K562 (cell line): ENCODE measurements at regions not wholly inside any gene's neighbourhood (a gene's known extent, or its start where the extent isn't known, plus 50 kb on each side); places are given as distances from the start of the nearest gene placed in this dataset.

ENCODE experiments used
- ATAC-seq: fragments of 200-7000 bp; cut with Tn5 transposase; 3 replicates; pipeline ENCODE4 v1.9.1; 2020; ENCODE audit warnings: moderate library complexity
- BruUV-seq: library from RNA; stranded (reverse); fragments of 400-500 nt; replicated peaks from 2 replicates; lab custom pipeline; 2021; lab: Mats Ljungman, UMichigan
- CTCF ChIA-PET: fragments of 300-600 bp; formaldehyde crosslinking; extraction: SDS; loops from one replicate; lab custom pipeline; 2021; ENCODE audit warnings: low intra/inter-chr PET ratio; lab: Yijun Ruan, JAX
- POLR2A ChIA-PET: fragments of 300-600, 350-650 bp; sonication (Branson Sonifier 250); formaldehyde crosslinking; extraction: SDS; loops from one replicate; lab custom pipeline; 2021; ENCODE audit warnings: antibody characterized with exemption, inconsistent platforms; lab: Yijun Ruan, JAX
- DNase-seq, 4 experiments: peaks; one replicate each; pipeline versions ENCODE4 v3.0.0 to v3.0.0-alpha.2; 2011 to 2018; ENCODE audit warnings: low spot score in 3 of 4, mixed read lengths in 3 of 4; ENCODE audit errors: extremely low read depth in 1 of 4
- FAIRE-seq: peaks from 2 replicates; lab custom pipeline; 2011; peaks lifted over from hg19 to GRCh38; lab: Jason Lieb, UNC
- H2AFZ ChIP-seq: 2 replicates; pipeline ENCODE4 v1.6.0; 2011; ENCODE audit warnings: low read depth, low read length, control low read depth, inconsistent platforms
- H3K27ac ChIP-seq: fragments of 200-600 bp; 3 replicates; pipeline ENCODE4 v1.8.0; 2011; ENCODE audit warnings: low read depth, mild to moderate bottlenecking, control low read depth, inconsistent platforms, low read length, moderate library complexity, mixed read lengths; ENCODE audit errors: extremely low read depth
- H3K27me3 ChIP-seq, 2 experiments: fragments of 300-600 bp in 1 of 2; 2 replicates in 1 of 2; 3 replicates in 1 of 2; pipeline versions ENCODE4 v1.6.0 to v1.8.0; 2011; ENCODE audit warnings: inconsistent platforms in 2 of 2, low read length in 2 of 2, mild to moderate bottlenecking in 1 of 2, mixed read lengths in 1 of 2, moderate library complexity in 1 of 2; ENCODE audit not compliant: control insufficient read depth in 2 of 2, insufficient read depth in 2 of 2
- H3K36me3 ChIP-seq: fragments of 300-600 bp; 3 replicates; pipeline ENCODE4 v1.8.0; 2011; ENCODE audit warnings: mild to moderate bottlenecking, low read length, inconsistent platforms; ENCODE audit not compliant: control insufficient read depth, insufficient read depth
- H3K4me1 ChIP-seq, 2 experiments: fragments of 200-600 bp in 1 of 2; replicated peaks in 1 of 2; 2 replicates in 1 of 2; 3 replicates in 1 of 2; pipeline versions ENCODE4 v1.5.1 to v1.8.0; 2011; ENCODE audit warnings: inconsistent platforms in 2 of 2, low read length in 2 of 2, mild to moderate bottlenecking in 1 of 2, mixed read lengths in 1 of 2, moderate library complexity in 1 of 2; ENCODE audit not compliant: control insufficient read depth in 2 of 2, insufficient read depth in 2 of 2
- H3K4me2 ChIP-seq: 2 replicates; pipeline ENCODE4 v1.6.1; 2011; ENCODE audit warnings: low read length, control low read depth, inconsistent platforms, mixed read lengths; ENCODE audit not compliant: insufficient read depth
- H3K4me3 ChIP-seq: fragments of 200-600 bp; sonication (generic), shearing (Covaris generic); 2 replicates; pipeline ENCODE4 v1.5.1; 2016; ENCODE audit warnings: control low read depth, inconsistent platforms
- H3K79me2 ChIP-seq: fragments of 200-600 bp; 3 replicates; pipeline ENCODE4 v1.8.0; 2011; ENCODE audit warnings: low read length, inconsistent platforms; ENCODE audit not compliant: control insufficient read depth, insufficient read depth
- H3K9ac ChIP-seq, 2 experiments: 2 replicates each; pipeline versions ENCODE4 v1.6.0 to v1.6.1; 2011; ENCODE audit warnings: low read depth in 2 of 2, low read length in 2 of 2, control low read depth in 1 of 2, inconsistent platforms in 1 of 2, mild to moderate bottlenecking in 1 of 2, mixed read lengths in 1 of 2; ENCODE audit not compliant: insufficient read depth in 1 of 2
- H3K9me1 ChIP-seq: one replicate; pipeline ENCODE4 v1.6.0; 2011; ENCODE audit warnings: inconsistent platforms, mild to moderate bottlenecking, low read length, moderate library complexity; ENCODE audit not compliant: control insufficient read depth, insufficient read depth
- H3K9me3 ChIP-seq: replicated peaks from 2 replicates; pipeline ENCODE4 v1.5.1; 2011; ENCODE audit warnings: low read depth, low read length, inconsistent platforms; ENCODE audit not compliant: control insufficient read depth, insufficient read depth
- H4K20me1 ChIP-seq: replicated peaks from 2 replicates; pipeline ENCODE4 v1.6.1; 2011; ENCODE audit warnings: low read length, inconsistent platforms, mixed read lengths; ENCODE audit not compliant: control insufficient read depth, insufficient read depth
- CBX3 ChIP-seq, 2 experiments: IDR thresholded peaks; 1 replicate in 1 of 2; 2 replicates in 1 of 2; pipeline ENCODE4 v1.6.1; 2012; ENCODE audit warnings: inconsistent platforms in 2 of 2, low read length in 2 of 2, borderline replicate concordance in 1 of 2, control low read depth in 1 of 2
- ELF2 ChIP-seq: fragments of 250-450 bp; sonication (Bioruptor Pico); IDR thresholded peaks from 2 replicates; pipeline ENCODE4 v1.5.0; 2021; ENCODE audit warnings: mild to moderate bottlenecking
- FOXA3 ChIP-seq, 2 experiments: fragments of 450-650 bp in 1 of 2; sonication (generic) in 1 of 2; formaldehyde crosslinking; IDR thresholded peaks in 1 of 2; conservative IDR thresholded peaks in 1 of 2; 2 replicates each; pipeline versions ENCODE4 v1.4.0 to v1.8.0; 2020 to 2022; ENCODE audit warnings: mild to moderate bottlenecking in 2 of 2, missing genetic modification reagents in 1 of 2
- FOXJ3 ChIP-seq: sonication (generic); formaldehyde crosslinking; IDR thresholded peaks from 2 replicates; pipeline ENCODE4 v1.4.0; 2020; ENCODE audit warnings: mild to moderate bottlenecking, missing genetic modification reagents
- L3MBTL2 ChIP-seq: fragments of 450-650 bp; IDR thresholded peaks from 2 replicates; pipeline ENCODE4 v1.6.1; 2016; ENCODE audit warnings: mild to moderate bottlenecking, moderate library complexity
- MAFK ChIP-seq: IDR thresholded peaks from 2 replicates; pipeline ENCODE4 v1.6.1; 2011; ENCODE audit warnings: low read length, improper control_type of control experiment
- MEF2A ChIP-seq: IDR thresholded peaks from 2 replicates; pipeline ENCODE4 v1.6.1; 2011; ENCODE audit warnings: low read depth, mild to moderate bottlenecking, low read length, moderate library complexity; ENCODE audit not compliant: control insufficient read depth
- NBN ChIP-seq: fragments of 450-650 bp; IDR thresholded peaks from 2 replicates; pipeline ENCODE4 v1.6.1; 2016; ENCODE audit warnings: low read depth, mild to moderate bottlenecking
- NFYB ChIP-seq: IDR thresholded peaks from 2 replicates; pipeline ENCODE4 v1.6.1; 2011; ENCODE audit warnings: mild to moderate bottlenecking, moderate library complexity; ENCODE audit not compliant: insufficient read length; ENCODE audit errors: extremely low read depth
- POLR2G ChIP-seq: fragments of 200-400 bp; formaldehyde crosslinking; IDR thresholded peaks from 2 replicates; pipeline ENCODE4 v1.6.1; 2017; ENCODE audit warnings: low read depth, mild to moderate bottlenecking, antibody characterized with exemption, low read length, moderate library complexity
- STAG1 ChIP-seq: sonication (generic); formaldehyde crosslinking; IDR thresholded peaks from 2 replicates; pipeline ENCODE4 v1.5.0; 2020; ENCODE audit warnings: missing genetic modification reagents, borderline replicate concordance
- ZNF232 ChIP-seq: sonication (generic); formaldehyde crosslinking; IDR thresholded peaks from 2 replicates; pipeline ENCODE4 v1.8.0; 2022; ENCODE audit warnings: mild to moderate bottlenecking, missing genetic modification reagents
- ZNF347 ChIP-seq: fragments of 450-650 bp; formaldehyde crosslinking; IDR thresholded peaks from 2 replicates; pipeline ENCODE4 v1.4.0; 2020; ENCODE audit warnings: low read depth, mild to moderate bottlenecking, moderate library complexity
- ZNF644 ChIP-seq: fragments of 200-800 bp; sonication (Bioruptor generic); IDR thresholded peaks from 2 replicates; pipeline ENCODE4 v1.6.1; 2016; ENCODE audit warnings: low read depth, missing genetic modification characterization, missing compliant biosample characterization
- WGBS: fragments of 100-300 bp; shearing (Covaris generic); methylation state at CpG from one replicate; pipeline ENCODE4 v1.1.6; 2016; ENCODE audit warnings: low coverage, mixed read lengths; ENCODE audit not compliant: insufficient coverage; ENCODE audit errors: missing lambda C conversion rate; 5-methylcytosine and 5-hydroxymethylcytosine counted together
- in situ Hi-C: fragments of 300-500 bp; cut with MboI; formaldehyde crosslinking; loops from 4 replicates; pipeline ENCODE4 v1.15.0; 2018; ENCODE audit warnings: inconsistent platforms, mixed read lengths
- intact Hi-C: fragments of 100-400 bp; cut with micrococcal nuclease; formaldehyde crosslinking; loops from 2 replicates; pipeline ENCODE4 v1.14.2; 2022
- TF ChIP-seq, protein P1 (sequence below): IDR thresholded peaks from 3 replicates; pipeline ENCODE4 v1.6.1; 2011; ENCODE audit warnings: borderline replicate concordance, mild to moderate bottlenecking; ENCODE audit not compliant: insufficient read length, insufficient read depth

DNA sequence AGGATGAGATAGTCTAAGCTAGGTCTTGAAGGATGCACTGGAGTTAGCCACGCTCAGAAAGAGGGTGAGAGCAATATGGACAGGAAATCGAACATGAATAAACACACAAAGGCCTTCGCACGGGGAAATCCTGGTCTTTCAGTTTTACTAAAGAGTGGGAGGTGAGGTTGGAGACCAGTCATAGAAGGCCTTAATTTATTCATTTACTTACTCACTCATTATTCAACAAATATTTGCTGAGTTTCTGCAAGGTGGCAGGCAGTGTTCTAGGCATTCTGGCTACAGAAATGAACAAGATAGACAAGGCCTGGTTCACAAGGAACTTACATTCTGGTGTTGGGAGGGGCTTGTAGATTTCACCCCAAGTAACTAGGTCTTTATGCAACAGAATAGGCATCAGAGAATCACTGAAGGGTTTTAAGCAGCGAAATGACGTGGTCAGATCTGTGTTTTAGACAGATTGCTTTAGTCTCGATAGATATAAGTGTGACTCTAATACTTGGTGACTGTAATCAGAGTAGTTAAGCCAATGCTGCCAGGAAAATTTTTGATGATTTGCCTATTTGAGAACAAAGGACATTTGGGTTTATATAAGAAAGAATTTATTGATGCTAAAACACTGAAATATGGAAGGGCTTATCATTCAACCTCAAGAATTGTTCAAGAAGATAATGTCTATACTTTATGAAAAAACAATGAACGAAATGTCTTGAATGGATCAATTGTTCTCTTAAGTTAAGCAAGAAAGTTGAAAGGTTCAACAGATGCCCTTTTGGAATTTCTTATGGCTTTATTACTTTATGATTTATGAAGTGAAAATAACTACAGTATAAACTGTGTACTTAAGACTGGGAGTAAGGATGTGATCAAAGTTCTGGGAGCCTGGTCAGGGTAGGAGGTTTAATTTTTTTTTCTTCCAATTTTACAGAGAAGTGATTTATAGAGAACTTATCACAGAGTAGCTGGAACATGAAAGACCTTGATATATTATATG lies 184.4 kb upstream of the CASK start:
- Histone ChIP-seq H3K9me3 (no peaks in the 10 kb centered on the region), H3K27me3 (no peaks in the 10 kb centered on the region), H4K20me1 (no peaks in the 10 kb centered on the region), H3K36me3 (no peaks in the 10 kb centered on the region), H3K79me2 (no peaks in the 10 kb centered on the region), H3K4me2 (no peak overlapping the region), H2AFZ (no peak overlapping the region), H3K9ac (no peak overlapping the region), H3K4me1 (no peaks in the 10 kb centered on the region), H3K4me3 (no peak overlapping the region), H3K27ac (no peak overlapping the region), H3K9me1 (no peaks in the 10 kb centered on the region)
- ATAC-seq (no peak), FAIRE-seq (no peak), DNase-seq (no peak)
- intact Hi-C loops (no loop called here), in situ Hi-C loops (no loop called here)
- POLR2A ChIA-PET: no interaction called here
- TF ChIP-seq NBN (no peak), ZNF232 (no peak), CBX3 (IDR thresholded peaks at IDR 0.05; ENCODE audit: borderline replicate concordance in 1 of 2, low read length in 2 of 2) (no peak), ELF2 (CRISPR knock-in tag) (no peak), MEF2A (no peak), ZNF644 (tag) (no peak), POLR2G (no peak), FOXJ3 (no peak), MAFK (no peak), FOXA3 (CRISPR knock-in tag; conservative IDR thresholded peaks at IDR 0.05 in 1 of 2, IDR thresholded peaks at IDR 0.05 in 1 of 2) (no peak), NFYB (no peak), L3MBTL2 (no peak), ZNF347 (CRISPR knock-in tag) (no peak), STAG1 (CRISPR knock-in tag) (no peak)
- TF ChIP-seq, protein P1, sequence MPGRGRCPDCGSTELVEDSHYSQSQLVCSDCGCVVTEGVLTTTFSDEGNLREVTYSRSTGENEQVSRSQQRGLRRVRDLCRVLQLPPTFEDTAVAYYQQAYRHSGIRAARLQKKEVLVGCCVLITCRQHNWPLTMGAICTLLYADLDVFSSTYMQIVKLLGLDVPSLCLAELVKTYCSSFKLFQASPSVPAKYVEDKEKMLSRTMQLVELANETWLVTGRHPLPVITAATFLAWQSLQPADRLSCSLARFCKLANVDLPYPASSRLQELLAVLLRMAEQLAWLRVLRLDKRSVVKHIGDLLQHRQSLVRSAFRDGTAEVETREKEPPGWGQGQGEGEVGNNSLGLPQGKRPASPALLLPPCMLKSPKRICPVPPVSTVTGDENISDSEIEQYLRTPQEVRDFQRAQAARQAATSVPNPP: no peak
- 0% methylated on average over 8 of the region's 8 CpGs for WGBS
- no TSS peak for BruUV-seq
- CTCF ChIA-PET: no interaction called here
